ENCODE measurements at regions not wholly inside any gene's neighbourhood (a gene's known extent, or its start where the extent isn't known, plus 50 kb on each side); places are given as distances from the start of the nearest gene placed in this dataset.

DNA sequence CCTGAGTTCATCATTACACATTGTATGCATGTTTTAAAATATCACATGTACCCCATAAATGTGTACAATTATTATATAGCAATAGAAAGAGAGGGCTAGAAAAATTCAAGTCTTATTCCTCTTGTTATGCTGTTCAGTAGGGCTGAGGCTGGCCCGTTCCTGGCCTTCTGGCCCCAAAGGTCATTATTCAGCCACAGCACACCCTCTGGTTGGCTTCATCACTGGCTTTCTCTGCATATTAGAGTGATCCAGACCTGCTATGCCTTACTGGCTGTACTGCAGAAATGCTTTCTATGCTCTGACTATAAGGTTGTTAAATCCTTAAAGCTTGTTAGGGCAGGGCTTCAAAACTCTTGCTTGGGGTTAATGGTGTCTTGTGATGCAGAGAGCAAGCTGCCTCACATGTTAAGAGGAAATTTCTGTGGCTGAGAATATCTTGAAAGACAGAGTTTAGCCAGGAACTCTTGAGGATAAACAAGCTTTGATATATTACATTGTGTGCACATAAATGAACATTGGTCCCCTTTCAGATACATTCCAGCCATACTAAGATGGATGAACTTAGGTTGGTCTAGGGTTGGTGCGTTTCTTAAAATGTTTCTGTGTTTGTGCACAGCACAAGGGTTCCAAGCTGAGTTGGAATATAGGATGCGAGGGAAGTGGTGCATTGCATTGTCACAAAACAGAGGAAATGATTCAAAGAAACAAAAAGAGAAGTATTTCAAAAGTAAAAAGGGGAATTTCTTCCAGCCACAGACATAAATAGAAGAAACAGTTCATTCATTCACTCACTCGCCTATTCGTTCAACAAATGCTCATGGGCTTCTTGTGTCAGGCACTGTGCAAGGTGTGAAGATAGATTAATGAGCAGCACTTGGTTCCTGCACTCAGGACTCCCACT, 61.6 kb upstream of the WDR11 start:
- TF ChIP-seq, protein P1, sequence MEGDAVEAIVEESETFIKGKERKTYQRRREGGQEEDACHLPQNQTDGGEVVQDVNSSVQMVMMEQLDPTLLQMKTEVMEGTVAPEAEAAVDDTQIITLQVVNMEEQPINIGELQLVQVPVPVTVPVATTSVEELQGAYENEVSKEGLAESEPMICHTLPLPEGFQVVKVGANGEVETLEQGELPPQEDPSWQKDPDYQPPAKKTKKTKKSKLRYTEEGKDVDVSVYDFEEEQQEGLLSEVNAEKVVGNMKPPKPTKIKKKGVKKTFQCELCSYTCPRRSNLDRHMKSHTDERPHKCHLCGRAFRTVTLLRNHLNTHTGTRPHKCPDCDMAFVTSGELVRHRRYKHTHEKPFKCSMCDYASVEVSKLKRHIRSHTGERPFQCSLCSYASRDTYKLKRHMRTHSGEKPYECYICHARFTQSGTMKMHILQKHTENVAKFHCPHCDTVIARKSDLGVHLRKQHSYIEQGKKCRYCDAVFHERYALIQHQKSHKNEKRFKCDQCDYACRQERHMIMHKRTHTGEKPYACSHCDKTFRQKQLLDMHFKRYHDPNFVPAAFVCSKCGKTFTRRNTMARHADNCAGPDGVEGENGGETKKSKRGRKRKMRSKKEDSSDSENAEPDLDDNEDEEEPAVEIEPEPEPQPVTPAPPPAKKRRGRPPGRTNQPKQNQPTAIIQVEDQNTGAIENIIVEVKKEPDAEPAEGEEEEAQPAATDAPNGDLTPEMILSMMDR (IDR thresholded peaks at IDR 0.05; ENCODE audit: low read depth, low read length, poor library complexity, severe bottlenecking): no peak
- TF ChIP-seq EZH2phosphoT487 (IDR thresholded peaks at IDR 0.05; ENCODE audit: borderline replicate concordance, low read length): no peak

Measured in DOHH2 (cell line).